PC-9 (cell line): ENCODE measurements at regions not wholly inside any gene's neighbourhood (a gene's known extent, or its start where the extent isn't known, plus 50 kb on each side); places are given as distances from the start of the nearest gene placed in this dataset.

Source experiments
- BruUV-seq: library from RNA; stranded (reverse); fragments of 400-500 nt; replicated peaks from 2 replicates; lab custom pipeline; 2021; lab: Mats Ljungman, UMichigan
- CTCF ChIA-PET: fragments of 300-600 bp; sonication (Branson Sonifier 250); formaldehyde crosslinking; loops from one replicate; lab custom pipeline; 2022; ENCODE audit warnings: antibody characterized with exemption; lab: Charles Lee
- POLR2A ChIA-PET: fragments of 300-600 bp; sonication (Branson Sonifier 250); formaldehyde crosslinking; loops from one replicate; lab custom pipeline; 2022; ENCODE audit warnings: antibody characterized with exemption; ENCODE audit not compliant: unreplicated experiment; lab: Charles Lee
- DNase-seq, 2 experiments: peaks; one replicate each; pipeline versions ENCODE4 v3.0.0 to v3.0.0-alpha.2; 2015 to 2022; ENCODE audit warnings: mixed read lengths in 1 of 2
- H2AFZ ChIP-seq: fragments of 200-600 bp; sonication (generic); 2 replicates; pipeline ENCODE4 v1.8.1; 2017; ENCODE audit warnings: antibody characterized with exemption
- H3F3A ChIP-seq: fragments of 200-600 bp; sonication (generic); 2 replicates; pipeline ENCODE4 v1.8.1; 2017; ENCODE audit warnings: antibody characterized with exemption, mild to moderate bottlenecking, low read depth; ENCODE audit not compliant: insufficient read depth
- H3K27ac ChIP-seq: fragments of 200-600 bp; sonication (generic); 2 replicates; pipeline ENCODE4 v1.6.1; 2016; ENCODE audit warnings: mixed run types
- H3K27me3 ChIP-seq: fragments of 200-600 bp; sonication (generic); 2 replicates; pipeline ENCODE4 v1.6.1; 2016; ENCODE audit warnings: low read depth, mixed run types; ENCODE audit not compliant: insufficient read depth
- H3K36me3 ChIP-seq: fragments of 200-600 bp; sonication (generic); 2 replicates; pipeline ENCODE4 v1.6.1; 2016; ENCODE audit warnings: low read depth, mixed run types
- H3K4me1 ChIP-seq: fragments of 200-600 bp; sonication (generic); replicated peaks from 2 replicates; pipeline ENCODE4 v1.6.1; 2016; ENCODE audit warnings: mixed run types; ENCODE audit not compliant: insufficient read depth
- H3K4me2 ChIP-seq: fragments of 200-600 bp; sonication (generic); 2 replicates; pipeline ENCODE4 v1.6.1; 2017; ENCODE audit warnings: mixed run types
- H3K4me3 ChIP-seq: fragments of 200-600 bp; sonication (generic); 2 replicates; pipeline ENCODE4 v1.6.1; 2016; ENCODE audit warnings: mixed run types
- H3K79me2 ChIP-seq: fragments of 200-600 bp; sonication (generic); 2 replicates; pipeline ENCODE4 v1.6.1; 2017; ENCODE audit warnings: low read depth, mixed run types
- H3K9me2 ChIP-seq: fragments of 200-600 bp; sonication (generic); 2 replicates; pipeline ENCODE4 v1.8.1; 2017; ENCODE audit warnings: mild to moderate bottlenecking; ENCODE audit not compliant: insufficient read depth
- H3K9me3 ChIP-seq: fragments of 200-600 bp; sonication (generic); 2 replicates; pipeline ENCODE4 v1.8.1; 2016; ENCODE audit warnings: low read depth; ENCODE audit not compliant: insufficient read depth
- H4K20me1 ChIP-seq: fragments of 200-600 bp; sonication (generic); 2 replicates; pipeline ENCODE4 v1.8.1; 2017; ENCODE audit not compliant: insufficient read depth
- EZH2 ChIP-seq: fragments of 200-600 bp; sonication (generic); IDR thresholded peaks from 2 replicates; pipeline ENCODE4 v1.8.0; 2017; ENCODE audit warnings: antibody characterized with exemption, low read depth
- intact Hi-C: fragments of 100-400 bp; cut with micrococcal nuclease; formaldehyde crosslinking; loops from one replicate; pipeline ENCODE4 v1.10.0; 2022; ENCODE audit not compliant: unreplicated experiment
- TF ChIP-seq, protein P1 (sequence below): fragments of 200-600 bp; sonication (generic); conservative IDR thresholded peaks from 2 replicates; pipeline ENCODE4 v1.6.1; 2017; ENCODE audit warnings: mixed run types, antibody characterized with exemption, mild to moderate bottlenecking, moderate library complexity

DNA sequence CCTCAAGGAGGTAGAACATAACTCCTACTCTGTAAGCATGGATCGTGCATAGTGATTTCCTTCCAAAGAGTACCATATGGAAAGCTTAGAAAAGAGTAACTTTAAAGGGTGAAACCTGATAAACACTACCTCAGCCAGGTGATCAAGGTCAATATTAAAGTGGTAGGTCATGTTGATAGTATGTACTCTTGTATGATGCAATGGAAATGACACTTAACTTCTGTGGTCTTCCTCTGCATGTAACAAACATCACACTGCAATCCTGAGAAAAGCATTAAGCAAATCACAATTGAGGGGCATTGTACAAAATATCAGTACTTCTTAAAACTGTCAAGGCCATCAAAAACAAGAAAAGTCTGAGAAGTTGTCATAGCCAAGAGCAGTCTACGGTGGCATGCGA lies 83.8 kb downstream of the LEPR start:
- Histone ChIP-seq H3K4me1 (no peaks in the 10 kb centered on the region), H4K20me1 (no peaks in the 10 kb centered on the region), H3F3A (no peaks in the 10 kb centered on the region), H3K27me3 (no peaks in the 10 kb centered on the region), H3K4me2 (no peak overlapping the region), H3K36me3 (no peaks in the 10 kb centered on the region), H3K9me3 (no peaks in the 10 kb centered on the region), H3K9me2 (no peaks in the 10 kb centered on the region), H2AFZ (no peak overlapping the region), H3K4me3 (no peak overlapping the region), H3K79me2 (no peaks in the 10 kb centered on the region), H3K27ac (no peak overlapping the region)
- TF ChIP-seq, protein P1, sequence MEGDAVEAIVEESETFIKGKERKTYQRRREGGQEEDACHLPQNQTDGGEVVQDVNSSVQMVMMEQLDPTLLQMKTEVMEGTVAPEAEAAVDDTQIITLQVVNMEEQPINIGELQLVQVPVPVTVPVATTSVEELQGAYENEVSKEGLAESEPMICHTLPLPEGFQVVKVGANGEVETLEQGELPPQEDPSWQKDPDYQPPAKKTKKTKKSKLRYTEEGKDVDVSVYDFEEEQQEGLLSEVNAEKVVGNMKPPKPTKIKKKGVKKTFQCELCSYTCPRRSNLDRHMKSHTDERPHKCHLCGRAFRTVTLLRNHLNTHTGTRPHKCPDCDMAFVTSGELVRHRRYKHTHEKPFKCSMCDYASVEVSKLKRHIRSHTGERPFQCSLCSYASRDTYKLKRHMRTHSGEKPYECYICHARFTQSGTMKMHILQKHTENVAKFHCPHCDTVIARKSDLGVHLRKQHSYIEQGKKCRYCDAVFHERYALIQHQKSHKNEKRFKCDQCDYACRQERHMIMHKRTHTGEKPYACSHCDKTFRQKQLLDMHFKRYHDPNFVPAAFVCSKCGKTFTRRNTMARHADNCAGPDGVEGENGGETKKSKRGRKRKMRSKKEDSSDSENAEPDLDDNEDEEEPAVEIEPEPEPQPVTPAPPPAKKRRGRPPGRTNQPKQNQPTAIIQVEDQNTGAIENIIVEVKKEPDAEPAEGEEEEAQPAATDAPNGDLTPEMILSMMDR: no peak
- TF ChIP-seq EZH2: no peak
- intact Hi-C loops: no loop called here
- BruUV-seq: no TSS peak
- ChIA-PET CTCF (no interaction called here), POLR2A (no interaction called here)
- no peak for DNase-seq

DNA sequence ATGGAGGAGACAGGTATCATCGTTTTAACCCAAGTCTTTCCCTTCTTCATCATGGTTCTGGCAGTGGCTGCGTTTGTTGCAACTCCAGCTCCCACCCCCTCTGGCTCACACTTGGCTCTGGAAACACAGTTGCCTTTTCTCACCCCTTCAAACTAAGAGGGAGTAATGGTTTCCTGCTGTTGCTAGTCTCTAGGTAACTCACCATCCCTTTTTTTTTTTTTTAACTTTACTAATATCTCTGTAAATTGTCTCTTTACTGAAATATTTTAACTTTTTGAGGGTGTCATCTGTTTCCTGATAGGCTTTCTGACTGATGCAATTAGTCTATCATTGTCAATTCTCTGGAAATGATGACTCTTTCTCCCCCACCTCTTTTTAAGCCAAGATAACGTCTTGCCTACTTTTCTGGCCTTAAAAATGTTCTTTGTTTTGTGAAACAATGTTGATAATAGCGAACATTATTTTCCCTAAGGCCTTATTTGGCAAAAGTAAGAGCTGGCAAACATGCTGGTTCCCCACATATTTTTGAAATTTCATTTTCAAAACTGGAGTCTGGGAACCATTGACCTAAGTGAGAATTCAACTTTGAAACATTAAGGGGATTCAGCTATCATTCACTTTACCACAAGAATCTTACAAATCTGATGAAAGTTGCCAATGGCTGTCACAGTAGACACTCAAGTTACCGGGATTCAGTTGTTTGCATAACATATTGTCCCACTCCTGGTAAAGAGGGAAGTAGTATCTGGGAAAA lies 85.3 kb downstream of the LEPR start:
- DNase-seq: no peak
- Histone ChIP-seq H3K79me2 (no peaks in the 10 kb centered on the region), H3K9me3 (no peaks in the 10 kb centered on the region), H3K9me2 (no peaks in the 10 kb centered on the region), H2AFZ (no peak overlapping the region), H3K36me3 (no peaks in the 10 kb centered on the region), H3K4me1 (no peaks in the 10 kb centered on the region), H3K4me3 (no peak overlapping the region), H3K27ac (no peak overlapping the region), H3K27me3 (no peaks in the 10 kb centered on the region), H3F3A (no peaks in the 10 kb centered on the region), H4K20me1 (no peaks in the 10 kb centered on the region), H3K4me2 (no peak overlapping the region)
- BruUV-seq: no TSS peak
- no peak for TF ChIP-seq EZH2
- TF ChIP-seq, protein P1: no peak
- ChIA-PET CTCF (no interaction called here), POLR2A (no interaction called here)
- intact Hi-C loops: no loop called here

DNA sequence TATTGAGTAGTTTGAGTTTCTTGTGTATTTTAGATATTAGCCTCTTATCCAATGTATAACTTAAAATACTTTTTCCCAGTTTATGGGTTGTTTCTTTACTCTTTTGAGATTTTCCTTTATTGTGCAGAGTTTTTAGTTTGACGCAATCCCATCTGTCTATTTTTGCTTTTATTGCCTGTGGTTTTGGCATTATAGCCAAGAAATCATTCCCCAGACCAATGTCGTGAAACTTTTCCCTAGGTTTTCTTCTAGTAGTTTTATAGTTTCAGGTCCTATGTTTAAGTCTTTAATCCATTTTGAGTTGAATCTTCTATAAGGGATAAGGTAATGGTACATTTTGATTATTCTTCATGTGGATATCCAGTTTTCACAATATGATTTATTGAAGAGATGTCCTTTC lies 87.6 kb downstream of the LEPR start:
- intact Hi-C loops: no loop called here

More for the DNA sequence above, 87.6 kb downstream of the LEPR start:
- no peak overlapping the region for H3K4me2 ChIP-seq
- no peaks in the 10 kb centered on the region for H3K9me3 ChIP-seq
- DNase-seq: no peak
- no TSS peak for BruUV-seq
- CTCF ChIA-PET: no interaction called here
- POLR2A ChIA-PET: no interaction called here
- H3K27me3 ChIP-seq: no peaks in the 10 kb centered on the region
- H3K36me3 ChIP-seq: no peaks in the 10 kb centered on the region
- no peak for TF ChIP-seq EZH2
- TF ChIP-seq, protein P1: no peak
- H3K9me2 ChIP-seq: no peaks in the 10 kb centered on the region
- H3K4me1 ChIP-seq: no peaks in the 10 kb centered on the region
- no peaks in the 10 kb centered on the region for H3F3A ChIP-seq
- H3K79me2 ChIP-seq: no peaks in the 10 kb centered on the region
- H4K20me1 ChIP-seq: no peaks in the 10 kb centered on the region
- H3K27ac ChIP-seq: no peak overlapping the region
- no peak overlapping the region for H2AFZ ChIP-seq
- H3K4me3 ChIP-seq: no peak overlapping the region
